Keratinocyte (primary cell): ENCODE measurements at regions not wholly inside any gene's neighbourhood (a gene's known extent, or its start where the extent isn't known, plus 50 kb on each side); places are given as distances from the start of the nearest gene placed in this dataset.

Experiments
- CTCF ChIP-seq, 3 experiments: IDR thresholded peaks in 1 of 3; conservative IDR thresholded peaks in 1 of 3; optimal IDR thresholded peaks in 1 of 3; 2 replicates in 2 of 3; 3 replicates in 1 of 3; pipeline versions ENCODE3 to v1.5.1; 2011; ENCODE audit warnings: low read length in 3 of 3, mild to moderate bottlenecking in 3 of 3, moderate library complexity in 2 of 3, control low read depth in 1 of 3, inconsistent platforms in 1 of 3; ENCODE audit not compliant: insufficient read depth in 2 of 3; ENCODE audit errors: extremely low read depth in 1 of 3
- EZH2 ChIP-seq: IDR thresholded peaks from one replicate; pipeline ENCODE4 v1.6.1; 2012; ENCODE audit warnings: inconsistent platforms, mild to moderate bottlenecking, low read length, moderate library complexity

- no peak for TF ChIP-seq CTCF (optimal IDR thresholded peaks at IDR 0.05 in 1 of 3, IDR thresholded peaks at IDR 0.05 in 1 of 3, conservative IDR thresholded peaks at IDR 0.05 in 1 of 3; ENCODE audit: extremely low read depth in 1 of 3, insufficient read depth in 2 of 3, low read length in 3 of 3)
- TF ChIP-seq EZH2 = no peak
Observed at GRCh38 chr1:55472784-55473183, 257.6 kb upstream of the USP24 start.
